Testis (tissue), 2 donors: ENCODE measurements at regions not wholly inside any gene's neighbourhood (a gene's known extent, or its start where the extent isn't known, plus 50 kb on each side); places are given as distances from the start of the nearest gene placed in this dataset.

Source experiments
- CTCF ChIP-seq, 3 experiments: fragments of 450-650 bp in 2 of 3; fragments of 200-600 bp in 1 of 3; sonication (generic) in 1 of 3; IDR thresholded peaks; one replicate each; pipeline ENCODE4 v1.5.1; 2016 to 2019; ENCODE audit warnings: antibody characterized with exemption in 3 of 3, mild to moderate bottlenecking in 2 of 3, moderate library complexity in 1 of 3
- POLR2A ChIP-seq: fragments of 450-650 bp; IDR thresholded peaks from one replicate; pipeline ENCODE4 v1.6.1; 2017; ENCODE audit warnings: antibody characterized with exemption, mild to moderate bottlenecking, moderate library complexity

GRCh38 chr15:52844823-52845222 is 54.7 kb upstream of the ONECUT1 start:
- TF ChIP-seq CTCF (IDR thresholded peaks at IDR 0.05), result no peak
- no peak for TF ChIP-seq POLR2A
